ENCODE measurements at regions not wholly inside any gene's neighbourhood (a gene's known extent, or its start where the extent isn't known, plus 50 kb on each side); places are given as distances from the start of the nearest gene placed in this dataset.

DNA sequence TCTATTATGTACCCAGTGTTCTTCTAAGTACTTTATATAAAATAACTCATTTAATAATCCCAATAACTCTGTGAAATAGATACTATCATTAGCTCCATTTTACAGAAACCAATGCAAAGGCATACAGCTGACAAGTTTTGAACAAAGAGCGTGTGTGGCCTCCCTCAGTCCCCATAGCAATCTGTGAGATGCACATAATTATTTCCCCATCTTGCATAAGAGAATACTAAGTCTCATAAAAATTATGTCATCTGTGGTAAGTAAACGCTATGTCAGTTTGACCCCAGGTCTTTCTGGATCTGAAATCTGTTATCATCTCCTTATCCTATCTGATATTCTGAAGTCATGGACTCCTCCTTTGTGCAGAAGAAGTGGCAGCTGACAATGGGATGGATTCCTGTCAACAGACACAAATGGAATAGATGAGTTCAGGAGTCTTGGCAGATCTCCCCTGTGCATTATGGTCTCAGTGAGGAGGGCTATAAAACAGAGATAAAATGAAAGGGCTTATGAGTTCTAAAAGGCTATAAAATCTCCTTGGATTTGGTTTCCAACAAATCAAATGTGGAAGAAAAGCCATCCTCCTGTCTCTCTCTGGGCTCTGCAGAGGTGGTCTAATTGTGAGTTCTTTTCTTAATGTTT lies 162.5 kb upstream of the TLE4 start:
- TF ChIP-seq, protein P1, sequence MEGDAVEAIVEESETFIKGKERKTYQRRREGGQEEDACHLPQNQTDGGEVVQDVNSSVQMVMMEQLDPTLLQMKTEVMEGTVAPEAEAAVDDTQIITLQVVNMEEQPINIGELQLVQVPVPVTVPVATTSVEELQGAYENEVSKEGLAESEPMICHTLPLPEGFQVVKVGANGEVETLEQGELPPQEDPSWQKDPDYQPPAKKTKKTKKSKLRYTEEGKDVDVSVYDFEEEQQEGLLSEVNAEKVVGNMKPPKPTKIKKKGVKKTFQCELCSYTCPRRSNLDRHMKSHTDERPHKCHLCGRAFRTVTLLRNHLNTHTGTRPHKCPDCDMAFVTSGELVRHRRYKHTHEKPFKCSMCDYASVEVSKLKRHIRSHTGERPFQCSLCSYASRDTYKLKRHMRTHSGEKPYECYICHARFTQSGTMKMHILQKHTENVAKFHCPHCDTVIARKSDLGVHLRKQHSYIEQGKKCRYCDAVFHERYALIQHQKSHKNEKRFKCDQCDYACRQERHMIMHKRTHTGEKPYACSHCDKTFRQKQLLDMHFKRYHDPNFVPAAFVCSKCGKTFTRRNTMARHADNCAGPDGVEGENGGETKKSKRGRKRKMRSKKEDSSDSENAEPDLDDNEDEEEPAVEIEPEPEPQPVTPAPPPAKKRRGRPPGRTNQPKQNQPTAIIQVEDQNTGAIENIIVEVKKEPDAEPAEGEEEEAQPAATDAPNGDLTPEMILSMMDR (IDR thresholded peaks at IDR 0.05): no peak
- TF ChIP-seq POLR2A (IDR thresholded peaks at IDR 0.05): no peak

Data from uterus (tissue), 2 donors.